GM12891 (cell line): ENCODE measurements at regions not wholly inside any gene's neighbourhood (a gene's known extent, or its start where the extent isn't known, plus 50 kb on each side); places are given as distances from the start of the nearest gene placed in this dataset.

Experiments
- PAX5 ChIP-seq: IDR thresholded peaks from 2 replicates; pipeline ENCODE4 v1.6.1; 2011; ENCODE audit warnings: low read length, moderate library complexity, mild to moderate bottlenecking; ENCODE audit not compliant: insufficient read depth, severe bottlenecking
- POLR2A ChIP-seq: IDR thresholded peaks from 2 replicates; pipeline ENCODE4 v1.6.1; 2011; ENCODE audit warnings: low read depth, low read length, control low read depth
- POLR2AphosphoS5 ChIP-seq: IDR thresholded peaks from 2 replicates; pipeline ENCODE4 v1.6.1; 2011; ENCODE audit warnings: low read depth, low read length, control low read depth
- SPI1 ChIP-seq: IDR thresholded peaks from 2 replicates; pipeline ENCODE4 v1.6.1; 2011; ENCODE audit warnings: low read depth, low read length, control low read depth
- TAF1 ChIP-seq: IDR thresholded peaks from 2 replicates; pipeline ENCODE4 v1.6.1; 2011; ENCODE audit warnings: low read depth, low read length, control low read depth

DNA sequence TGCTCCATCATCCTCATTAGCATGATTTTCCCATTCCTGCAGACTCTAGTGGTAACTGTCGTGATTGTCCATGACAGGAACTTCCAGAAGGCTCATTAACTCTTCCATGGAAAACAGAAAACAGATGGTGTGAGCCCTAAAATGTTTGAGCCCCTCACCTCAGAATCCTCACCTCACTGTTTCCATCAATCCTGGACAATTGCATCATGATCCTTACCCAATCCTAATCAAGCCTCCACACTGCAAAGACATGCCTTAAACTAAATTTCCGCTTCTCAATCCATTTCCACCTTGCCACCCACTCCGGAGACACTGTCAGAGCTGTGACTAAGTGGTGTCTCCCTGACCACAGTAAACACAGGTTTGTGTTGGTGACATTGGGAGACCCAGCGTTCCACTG, 311.0 kb upstream of the JARID2 start:
- TF ChIP-seq POLR2A (no peak), POLR2AphosphoS5 (no peak), TAF1 (no peak), SPI1 (no peak), PAX5 (no peak)
